CD14-positive monocyte (primary cell): ENCODE measurements at regions not wholly inside any gene's neighbourhood (a gene's known extent, or its start where the extent isn't known, plus 50 kb on each side); places are given as distances from the start of the nearest gene placed in this dataset.
A peak's percentile ranks its signal among the peaks of the same experiment; 100 is the strongest.

Experiments used
- DNase-seq, 3 donors: peaks; one replicate each; pipeline ENCODE4 v3.0.0-alpha.2; 2011 to 2022
- H2AFZ ChIP-seq: 2 replicates; pipeline ENCODE4 v1.6.0; 2012; ENCODE audit warnings: mild to moderate bottlenecking, low read depth, low read length, inconsistent platforms; ENCODE audit not compliant: insufficient read depth, poor library complexity, severe bottlenecking
- H3K27ac ChIP-seq, 2 donors: 1 replicate in 1 of 2; 2 replicates in 1 of 2; pipeline ENCODE4 v1.5.1; 2012 to 2013; ENCODE audit warnings: low read length in 2 of 2, control low read depth in 1 of 2, inconsistent platforms in 1 of 2, low read depth in 1 of 2, mild to moderate bottlenecking in 1 of 2
- H3K27me3 ChIP-seq, 2 donors: one replicate each; pipeline versions ENCODE4 v1.6.0 to v1.6.1; 2011 to 2013; ENCODE audit warnings: low read length in 2 of 2; ENCODE audit not compliant: control insufficient read depth in 2 of 2, insufficient read depth in 2 of 2
- H3K36me3 ChIP-seq, 2 donors: replicated peaks in 1 of 2; 1 replicate in 1 of 2; 2 replicates in 1 of 2; pipeline versions ENCODE4 v1.5.1 to v1.6.1; 2012 to 2013; ENCODE audit warnings: low read length in 2 of 2, control low read depth in 1 of 2, inconsistent platforms in 1 of 2, mild to moderate bottlenecking in 1 of 2; ENCODE audit not compliant: insufficient read depth in 2 of 2, control insufficient read depth in 1 of 2
- H3K4me1 ChIP-seq, 2 donors: 1 replicate in 1 of 2; 2 replicates in 1 of 2; pipeline versions ENCODE4 v1.5.1 to v1.6.1; 2012 to 2013; ENCODE audit warnings: low read length in 2 of 2, control low read depth in 1 of 2, inconsistent platforms in 1 of 2, mild to moderate bottlenecking in 1 of 2, moderate library complexity in 1 of 2; ENCODE audit not compliant: insufficient read depth in 2 of 2, control insufficient read depth in 1 of 2
- H3K4me2 ChIP-seq: replicated peaks from 2 replicates; pipeline ENCODE3; 2012; ENCODE audit warnings: low read length, moderate library complexity, mild to moderate bottlenecking; ENCODE audit not compliant: poor library complexity, severe bottlenecking; ENCODE audit errors: extremely low read depth
- H3K4me3 ChIP-seq, 3 experiments: fragments of 200-600 bp in 1 of 3; sonication (generic) in 1 of 3; replicated peaks in 1 of 3; 1 replicate in 2 of 3; 2 replicates in 1 of 3; pipeline ENCODE4 v1.5.1; 2011 to 2013; ENCODE audit warnings: low read length in 3 of 3, mild to moderate bottlenecking in 3 of 3, control low read depth in 2 of 3, low read depth in 2 of 3, inconsistent platforms in 1 of 3, moderate library complexity in 1 of 3
- H3K79me2 ChIP-seq: 2 replicates; pipeline ENCODE4 v1.6.0; 2012; ENCODE audit warnings: mild to moderate bottlenecking, control low read depth, inconsistent platforms, low read length, moderate library complexity; ENCODE audit not compliant: insufficient read depth
- H3K9ac ChIP-seq: 2 replicates; pipeline ENCODE4 v1.6.0; 2017; ENCODE audit warnings: low read length, mild to moderate bottlenecking; ENCODE audit not compliant: insufficient read depth, poor library complexity, severe bottlenecking
- H3K9me3 ChIP-seq, 2 donors: replicated peaks in 1 of 2; 1 replicate in 1 of 2; 2 replicates in 1 of 2; pipeline versions ENCODE4 v1.5.1 to v1.6.1; 2012 to 2013; ENCODE audit warnings: low read length in 2 of 2, control low read depth in 1 of 2; ENCODE audit not compliant: control insufficient read depth in 1 of 2, insufficient read depth in 1 of 2
- H4K20me1 ChIP-seq: 2 replicates; pipeline ENCODE4 v1.6.0; 2012; ENCODE audit warnings: mild to moderate bottlenecking, low read length, control low read depth, moderate library complexity; ENCODE audit not compliant: insufficient read depth
- H3K27ac Mint-ChIP-seq, 7 donors: one replicate each; pipeline ENCODE4 v1.8.0; 2020; ENCODE audit warnings: mild to moderate bottlenecking in 7 of 7, mixed read lengths in 7 of 7, moderate library complexity in 6 of 7, inconsistent platforms in 2 of 7
- H3K27me3 Mint-ChIP-seq, 3 donors: one replicate each; pipeline ENCODE4 v1.8.0; 2021 to 2022; ENCODE audit warnings: low read depth in 3 of 3, mild to moderate bottlenecking in 3 of 3, mixed read lengths in 3 of 3, moderate library complexity in 3 of 3, inconsistent platforms in 1 of 3
- H3K36me3 Mint-ChIP-seq, 2 donors: one replicate each; pipeline ENCODE4 v1.8.0; 2020; ENCODE audit warnings: mixed read lengths in 2 of 2, inconsistent platforms in 1 of 2, mild to moderate bottlenecking in 1 of 2
- H3K4me1 Mint-ChIP-seq: one replicate; pipeline ENCODE4 v1.8.0; 2020; ENCODE audit warnings: mild to moderate bottlenecking, mixed read lengths
- H3K4me3 Mint-ChIP-seq, 2 donors: one replicate each; pipeline ENCODE4 v1.8.0; 2020; ENCODE audit warnings: mild to moderate bottlenecking in 2 of 2, mixed read lengths in 2 of 2, moderate library complexity in 1 of 2
- H3K9me3 Mint-ChIP-seq, 7 donors: one replicate each; pipeline ENCODE4 v1.8.0; 2020 to 2022; ENCODE audit warnings: mixed read lengths in 7 of 7, mild to moderate bottlenecking in 6 of 7, moderate library complexity in 6 of 7, inconsistent platforms in 2 of 7
- CTCF ChIP-seq: fragments of 200-600 bp; IDR thresholded peaks from one replicate; pipeline ENCODE4 v1.8.0; 2022; ENCODE audit warnings: antibody characterized with exemption, mild to moderate bottlenecking
- WGBS: methylation state at CpG from one replicate; pipeline ENCODE4 v1.1.5; 2013; ENCODE audit warnings: missing lambda C conversion rate; ENCODE audit not compliant: insufficient coverage; 5-methylcytosine and 5-hydroxymethylcytosine counted together
- intact Hi-C, 2 donors: fragments of 100-400 bp; cut with micrococcal nuclease; formaldehyde crosslinking; loops; one replicate each; pipeline versions ENCODE4 v1.15.0 to v1.15.1; 2023

- H4K20me1 ChIP-seq, result no peaks in the 10 kb centered on the region
- H3K4me1 Mint-ChIP-seq, result no peaks in the 10 kb centered on the region
- 67% methylated on average over 3 of the region's 5 CpGs for WGBS
- H3K9me3 ChIP-seq, result no peaks in the 10 kb centered on the region
- H3K4me2 ChIP-seq, result no peak overlapping the region
- H3K9ac ChIP-seq, result no peak overlapping the region
- peak overlapping the region in 1 of 7 donors; percentile 34 for H3K27ac Mint-ChIP-seq
- H3K36me3 Mint-ChIP-seq, result no peaks in the 10 kb centered on the region
- DNase-seq, result no peak
- peaks cover 24 to 35% (median 31%) of the 10 kb centered on the region in 3 donors for H3K27me3 Mint-ChIP-seq
- H3K36me3 ChIP-seq, result no peaks in the 10 kb centered on the region
- no peaks in the 10 kb centered on the region for H3K4me1 ChIP-seq
- H3K4me3 ChIP-seq, result no peak overlapping the region
- H2AFZ ChIP-seq, result no peak overlapping the region
- H3K9me3 Mint-ChIP-seq, result peaks cover 0 to 1% (median 0%) of the 10 kb centered on the region in 7 donors
- no peak for TF ChIP-seq CTCF
- no peak overlapping the region for H3K4me3 Mint-ChIP-seq
- H3K27me3 ChIP-seq, result peaks cover 0 to 3% of the 10 kb centered on the region in 2 donors
- H3K79me2 ChIP-seq, result no peaks in the 10 kb centered on the region
- intact Hi-C loops, result no loop called here
- no peak overlapping the region for H3K27ac ChIP-seq
Measured at GRCh38 chr16:54340531-54340930, 53.9 kb upstream of the IRX3 start.

- H3K27ac Mint-ChIP-seq, result no peak overlapping the region
- 33% methylated on average over 1 of the region's 4 CpGs for WGBS
Measured at GRCh38 chr16:54336631-54337204, 50.1 kb upstream of the IRX3 start.

More at GRCh38 chr16:54336631-54337204, 50.1 kb upstream of the IRX3 start:
- Mint-ChIP-seq H3K4me1 (no peaks in the 10 kb centered on the region), H3K4me3 (no peak overlapping the region), H3K36me3 (no peaks in the 10 kb centered on the region), H3K27me3 (peaks cover 29 to 42% (median 30%) of the 10 kb centered on the region in 3 donors), H3K9me3 (no peaks in the 10 kb centered on the region)
- DNase-seq, result no peak
- no peak overlapping the region for H2AFZ ChIP-seq
- H3K4me1 ChIP-seq, result no peaks in the 10 kb centered on the region
- peaks cover 0 to 3% of the 10 kb centered on the region in 2 donors for H3K27me3 ChIP-seq
- H3K4me2 ChIP-seq, result no peak overlapping the region
- H3K4me3 ChIP-seq, result no peak overlapping the region
- H3K27ac ChIP-seq, result no peak overlapping the region
- H4K20me1 ChIP-seq, result no peaks in the 10 kb centered on the region
- H3K36me3 ChIP-seq, result no peaks in the 10 kb centered on the region
- no peak for TF ChIP-seq CTCF
- intact Hi-C loops, result no loop called here
- H3K9ac ChIP-seq, result no peak overlapping the region
- no peaks in the 10 kb centered on the region for H3K79me2 ChIP-seq
- no peaks in the 10 kb centered on the region for H3K9me3 ChIP-seq
